ENCODE measurements at regions not wholly inside any gene's neighbourhood (a gene's known extent, or its start where the extent isn't known, plus 50 kb on each side); places are given as distances from the start of the nearest gene placed in this dataset.

- TF ChIP-seq, protein P1, sequence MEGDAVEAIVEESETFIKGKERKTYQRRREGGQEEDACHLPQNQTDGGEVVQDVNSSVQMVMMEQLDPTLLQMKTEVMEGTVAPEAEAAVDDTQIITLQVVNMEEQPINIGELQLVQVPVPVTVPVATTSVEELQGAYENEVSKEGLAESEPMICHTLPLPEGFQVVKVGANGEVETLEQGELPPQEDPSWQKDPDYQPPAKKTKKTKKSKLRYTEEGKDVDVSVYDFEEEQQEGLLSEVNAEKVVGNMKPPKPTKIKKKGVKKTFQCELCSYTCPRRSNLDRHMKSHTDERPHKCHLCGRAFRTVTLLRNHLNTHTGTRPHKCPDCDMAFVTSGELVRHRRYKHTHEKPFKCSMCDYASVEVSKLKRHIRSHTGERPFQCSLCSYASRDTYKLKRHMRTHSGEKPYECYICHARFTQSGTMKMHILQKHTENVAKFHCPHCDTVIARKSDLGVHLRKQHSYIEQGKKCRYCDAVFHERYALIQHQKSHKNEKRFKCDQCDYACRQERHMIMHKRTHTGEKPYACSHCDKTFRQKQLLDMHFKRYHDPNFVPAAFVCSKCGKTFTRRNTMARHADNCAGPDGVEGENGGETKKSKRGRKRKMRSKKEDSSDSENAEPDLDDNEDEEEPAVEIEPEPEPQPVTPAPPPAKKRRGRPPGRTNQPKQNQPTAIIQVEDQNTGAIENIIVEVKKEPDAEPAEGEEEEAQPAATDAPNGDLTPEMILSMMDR (IDR thresholded peaks at IDR 0.05; ENCODE audit: unreplicated experiment): no peak
Observed at GRCh38 chr21:22490049-22490448, 1491.8 kb downstream of the NCAM2 start.

DNA sequence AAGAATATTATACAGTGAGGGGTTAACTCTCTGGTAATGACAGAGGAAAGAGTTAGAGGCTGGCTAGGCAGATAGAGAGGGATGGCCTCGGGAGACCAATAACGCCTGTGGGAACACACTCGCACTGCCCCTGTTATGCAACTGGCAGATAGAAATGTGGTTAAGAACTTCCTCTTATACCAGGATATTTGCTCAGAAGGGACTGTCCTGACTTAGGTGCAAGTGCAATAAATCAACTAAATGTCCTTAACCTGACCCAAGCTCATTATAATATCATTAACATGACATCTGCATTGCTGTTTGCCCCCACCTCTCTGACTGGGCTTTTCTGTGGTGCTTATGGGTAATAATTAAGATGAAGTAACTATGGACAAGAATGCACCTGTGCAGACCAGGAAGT is 1518.0 kb downstream of the NCAM2 start:
- TF ChIP-seq, protein P1 (IDR thresholded peaks at IDR 0.05; ENCODE audit: unreplicated experiment): no peak
- CTCF ChIA-PET: no interaction called here
- H3K36me3 Mint-ChIP-seq (ENCODE audit: insufficient read depth, unreplicated experiment): no peaks in the 10 kb centered on the region
- peaks cover 3% of the 10 kb centered on the region for H3K9me3 Mint-ChIP-seq (ENCODE audit: low read depth, unreplicated experiment)
- H3K27ac Mint-ChIP-seq (ENCODE audit: unreplicated experiment): no peak overlapping the region
- intact Hi-C loops (cut with micrococcal nuclease; ENCODE audit: unreplicated experiment): no loop called here
- BruUV-seq (replicated peaks): no TSS peak
- no peak overlapping the region for H3K4me3 Mint-ChIP-seq (ENCODE audit: low read depth, unreplicated experiment)
- H3K27me3 Mint-ChIP-seq (ENCODE audit: unreplicated experiment): no peaks in the 10 kb centered on the region
- DNase-seq: no peak
- H3K4me1 Mint-ChIP-seq (ENCODE audit: low read depth, unreplicated experiment): no peaks in the 10 kb centered on the region

More at GRCh38 chr21:22490049-22490448, 1491.8 kb downstream of the NCAM2 start:
- Mint-ChIP-seq H3K36me3 (ENCODE audit: insufficient read depth, unreplicated experiment) (no peaks in the 10 kb centered on the region), H3K4me1 (ENCODE audit: low read depth, unreplicated experiment) (no peaks in the 10 kb centered on the region), H3K9me3 (ENCODE audit: low read depth, unreplicated experiment) (peaks cover 6% of the 10 kb centered on the region), H3K4me3 (ENCODE audit: low read depth, unreplicated experiment) (no peak overlapping the region), H3K27me3 (ENCODE audit: unreplicated experiment) (no peaks in the 10 kb centered on the region), H3K27ac (ENCODE audit: unreplicated experiment) (no peak overlapping the region)
- no peak for DNase-seq
- CTCF ChIA-PET: no interaction called here
- no TSS peak for BruUV-seq (replicated peaks)
- intact Hi-C loops (cut with micrococcal nuclease; ENCODE audit: unreplicated experiment): no loop called here

DNA sequence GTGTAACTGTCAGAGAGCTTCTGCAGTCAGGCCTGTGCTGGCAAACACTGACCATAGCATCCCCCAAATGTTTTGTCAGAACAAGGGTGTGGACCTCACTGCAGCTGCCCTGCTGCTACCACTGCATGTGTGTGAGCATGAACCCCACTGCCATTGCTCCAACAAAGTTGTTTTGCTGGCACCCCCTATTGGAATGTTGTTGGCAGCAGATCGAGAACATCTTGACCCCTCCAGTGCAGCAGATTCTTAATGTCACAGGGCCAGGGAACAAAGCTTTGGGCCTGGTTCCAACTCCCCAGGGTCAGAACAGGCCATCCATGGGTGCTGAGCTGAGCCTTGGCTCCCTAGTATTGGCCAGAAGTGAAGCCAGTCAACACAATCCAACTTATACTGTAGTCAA is 1537.4 kb downstream of the NCAM2 start:
- Mint-ChIP-seq H3K4me1 (ENCODE audit: low read depth, unreplicated experiment) (no peaks in the 10 kb centered on the region), H3K9me3 (ENCODE audit: low read depth, unreplicated experiment) (peaks cover 25% of the 10 kb centered on the region), H3K36me3 (ENCODE audit: insufficient read depth, unreplicated experiment) (no peaks in the 10 kb centered on the region), H3K4me3 (ENCODE audit: low read depth, unreplicated experiment) (no peak overlapping the region), H3K27ac (ENCODE audit: unreplicated experiment) (no peak overlapping the region), H3K27me3 (ENCODE audit: unreplicated experiment) (no peaks in the 10 kb centered on the region)
- CTCF ChIA-PET: no interaction called here
- TF ChIP-seq, protein P1 (IDR thresholded peaks at IDR 0.05; ENCODE audit: unreplicated experiment): no peak
- BruUV-seq (replicated peaks): no TSS peak
- intact Hi-C loops (cut with micrococcal nuclease; ENCODE audit: unreplicated experiment): no loop called here
- DNase-seq: no peak

DNA sequence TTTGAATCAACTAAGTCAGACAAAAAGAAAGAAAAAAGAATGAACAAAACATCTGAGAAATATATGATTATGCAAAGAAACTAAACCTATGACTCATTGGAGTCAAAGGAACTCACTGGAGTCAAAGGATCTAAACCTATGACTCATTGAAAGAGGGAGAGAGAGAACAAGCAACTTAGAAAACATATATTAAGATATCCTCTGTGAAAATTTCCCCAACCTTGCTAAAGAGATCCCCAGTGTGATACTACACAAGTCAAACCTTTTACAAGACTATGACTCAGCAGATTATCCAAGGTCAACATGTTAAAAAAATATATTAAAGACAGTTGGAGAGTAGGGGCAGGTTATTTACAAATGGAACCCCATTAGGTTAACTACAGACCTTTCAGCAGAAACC is 1538.3 kb downstream of the NCAM2 start:
- CTCF ChIA-PET: no interaction called here
- Mint-ChIP-seq H3K27ac (ENCODE audit: unreplicated experiment) (no peak overlapping the region), H3K36me3 (ENCODE audit: insufficient read depth, unreplicated experiment) (no peaks in the 10 kb centered on the region), H3K9me3 (ENCODE audit: low read depth, unreplicated experiment) (peaks cover 29% of the 10 kb centered on the region), H3K4me1 (ENCODE audit: low read depth, unreplicated experiment) (no peaks in the 10 kb centered on the region), H3K4me3 (ENCODE audit: low read depth, unreplicated experiment) (no peak overlapping the region), H3K27me3 (ENCODE audit: unreplicated experiment) (no peaks in the 10 kb centered on the region)
- TF ChIP-seq, protein P1 (IDR thresholded peaks at IDR 0.05; ENCODE audit: unreplicated experiment): no peak
- no TSS peak for BruUV-seq (replicated peaks)
- intact Hi-C loops (cut with micrococcal nuclease; ENCODE audit: unreplicated experiment): no loop called here
- DNase-seq: no peak

DNA sequence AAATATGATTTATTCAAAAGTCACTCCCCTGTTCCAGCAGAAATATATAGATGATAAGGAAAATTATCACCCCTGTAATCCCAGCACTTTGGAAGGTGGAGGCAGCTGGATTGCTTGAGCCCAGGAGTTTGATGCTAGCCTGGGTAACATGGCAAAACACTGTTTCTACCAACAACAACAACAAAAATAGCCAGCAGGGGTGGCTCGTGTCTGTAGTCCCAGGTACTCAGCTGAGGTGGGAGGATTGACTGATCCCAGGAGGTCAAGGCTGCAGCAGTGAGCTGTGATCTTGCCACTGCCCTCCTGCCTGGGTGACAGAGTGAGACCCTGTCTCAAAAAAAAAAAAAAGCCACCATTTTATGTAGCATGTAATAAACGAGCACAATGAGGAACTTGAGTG is 1546.5 kb downstream of the NCAM2 start:
- BruUV-seq (replicated peaks): no TSS peak
- H3K4me3 Mint-ChIP-seq (ENCODE audit: low read depth, unreplicated experiment): no peak overlapping the region
- no peaks in the 10 kb centered on the region for H3K4me1 Mint-ChIP-seq (ENCODE audit: low read depth, unreplicated experiment)

More for the DNA sequence above, 1546.5 kb downstream of the NCAM2 start:
- TF ChIP-seq, protein P1 (IDR thresholded peaks at IDR 0.05; ENCODE audit: unreplicated experiment): no peak
- DNase-seq: no peak
- H3K9me3 Mint-ChIP-seq (ENCODE audit: low read depth, unreplicated experiment): peaks cover 4% of the 10 kb centered on the region
- no peaks in the 10 kb centered on the region for H3K27me3 Mint-ChIP-seq (ENCODE audit: unreplicated experiment)
- no peak overlapping the region for H3K27ac Mint-ChIP-seq (ENCODE audit: unreplicated experiment)
- intact Hi-C loops (cut with micrococcal nuclease; ENCODE audit: unreplicated experiment): no loop called here
- H3K36me3 Mint-ChIP-seq (ENCODE audit: insufficient read depth, unreplicated experiment): no peaks in the 10 kb centered on the region
- CTCF ChIA-PET: no interaction called here

Measured in Calu3 (cell line).